ENCODE measurements at regions not wholly inside any gene's neighbourhood (a gene's known extent, or its start where the extent isn't known, plus 50 kb on each side); places are given as distances from the start of the nearest gene placed in this dataset.
A peak's percentile ranks its signal among the peaks of the same experiment; 100 is the strongest.

GRCh38 chr1:235925016-235925415 is 58.3 kb upstream of the LYST start:
- TF ChIP-seq POLR2AphosphoS5 (IDR thresholded peaks at IDR 0.05; ENCODE audit: low read depth, low read length) (no peak), POLR2A (IDR thresholded peaks at IDR 0.05; ENCODE audit: low read depth, low read length) (no peak), TAF1 (IDR thresholded peaks at IDR 0.05; ENCODE audit: borderline replicate concordance, low read depth, low read length) (no peak)
- FAIRE-seq: no peak
- DNase-seq (ENCODE audit: insufficient read length): no peak

GRCh38 chr1:235923466-235924021 is 56.8 kb upstream of the LYST start:
- peak; percentile 67 for FAIRE-seq
- TF ChIP-seq TAF1 (IDR thresholded peaks at IDR 0.05; ENCODE audit: borderline replicate concordance, low read depth, low read length) (no peak), POLR2A (IDR thresholded peaks at IDR 0.05; ENCODE audit: low read depth, low read length) (no peak), POLR2AphosphoS5 (IDR thresholded peaks at IDR 0.05; ENCODE audit: low read depth, low read length) (no peak)
- no peak for DNase-seq (ENCODE audit: insufficient read length)

DNA sequence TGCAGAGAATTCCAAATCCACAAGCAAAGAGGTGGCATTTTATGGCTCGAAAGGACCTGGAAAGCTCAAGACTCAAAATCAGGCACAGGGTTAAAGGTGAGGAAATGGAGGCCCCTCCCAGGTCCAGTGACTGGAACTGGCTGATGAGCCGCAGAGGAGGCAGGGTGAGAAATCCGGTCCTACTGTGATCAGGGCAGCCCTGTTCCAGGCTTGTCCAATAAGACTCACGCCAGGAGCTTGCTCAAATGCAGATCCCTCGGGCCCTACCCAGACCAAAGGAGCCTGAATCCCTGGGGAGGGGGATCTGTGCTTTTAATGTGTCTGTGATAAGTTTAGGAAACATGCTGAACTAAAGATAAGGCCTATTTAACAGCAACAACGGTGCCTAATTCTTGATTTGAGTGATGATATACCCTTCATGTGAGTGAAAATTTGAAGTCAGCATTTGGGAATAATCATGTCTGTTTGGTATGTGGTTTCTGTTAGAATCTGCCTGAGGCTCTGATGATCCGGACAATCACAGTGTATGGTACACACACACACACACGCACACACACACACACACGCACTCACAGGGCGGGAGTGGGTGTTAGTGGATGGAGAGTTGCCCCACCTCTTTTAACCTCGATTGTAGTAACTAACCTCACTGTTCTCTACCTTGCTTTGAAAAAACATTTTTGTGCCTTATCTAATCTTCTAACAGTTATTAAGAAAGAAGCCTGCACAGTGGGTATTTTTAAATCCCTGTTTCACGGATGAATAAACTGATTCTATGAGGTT is 54.1 kb upstream of the LYST start:
- TF ChIP-seq POLR2A (IDR thresholded peaks at IDR 0.05; ENCODE audit: low read depth, low read length): no peak
- no peak for FAIRE-seq

GRCh38 chr1:235919833-235920441 is 53.2 kb upstream of the LYST start:
- TF ChIP-seq TAF1 (IDR thresholded peaks at IDR 0.05; ENCODE audit: borderline replicate concordance, low read depth, low read length): no peak
- no peak for TF ChIP-seq POLR2AphosphoS5 (IDR thresholded peaks at IDR 0.05; ENCODE audit: low read depth, low read length)
- TF ChIP-seq POLR2A (IDR thresholded peaks at IDR 0.05; ENCODE audit: low read depth, low read length): no peak
- DNase-seq (ENCODE audit: insufficient read length): no peak
- no peak for FAIRE-seq

More for the DNA sequence above, 54.1 kb upstream of the LYST start:
- DNase-seq (ENCODE audit: insufficient read length): no peak

DNA sequence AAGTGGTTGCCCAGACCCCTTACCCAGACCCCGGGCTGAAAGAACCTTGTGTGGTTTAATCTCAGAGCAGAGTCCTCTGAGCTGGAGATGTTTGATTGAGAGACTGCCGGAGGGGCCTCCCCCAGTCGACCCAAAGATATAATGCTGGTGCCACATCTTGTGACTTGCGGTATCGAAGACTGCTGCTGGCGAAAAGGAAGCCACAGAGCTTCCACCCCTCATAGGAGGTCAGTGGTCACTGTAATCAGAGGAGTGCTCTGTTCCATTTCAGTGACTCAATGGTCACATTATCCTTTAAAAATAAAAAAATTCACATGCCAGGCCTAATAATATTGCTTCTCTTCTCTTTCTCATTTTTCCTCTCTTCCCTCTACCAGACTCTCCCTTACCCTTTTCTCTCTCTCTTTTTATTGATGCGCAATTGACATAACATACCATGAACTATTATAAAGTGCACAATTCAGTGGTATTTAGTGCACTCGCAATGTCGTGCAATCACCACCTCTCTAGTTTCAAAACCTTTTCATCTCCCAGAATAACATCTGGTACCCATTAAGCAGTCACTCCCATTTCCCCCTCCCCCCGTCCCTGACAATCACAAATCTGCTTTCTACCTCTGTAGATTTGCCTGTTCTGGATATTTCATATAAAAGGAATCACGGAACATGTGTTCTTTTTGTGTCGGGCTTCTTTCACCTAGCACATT is 52.6 kb upstream of the LYST start:
- no peak for DNase-seq (ENCODE audit: insufficient read length)
- no peak for FAIRE-seq
- TF ChIP-seq POLR2AphosphoS5 (IDR thresholded peaks at IDR 0.05; ENCODE audit: low read depth, low read length): no peak
- no peak for TF ChIP-seq TAF1 (IDR thresholded peaks at IDR 0.05; ENCODE audit: borderline replicate concordance, low read depth, low read length)
- no peak for TF ChIP-seq POLR2A (IDR thresholded peaks at IDR 0.05; ENCODE audit: low read depth, low read length)

DNA sequence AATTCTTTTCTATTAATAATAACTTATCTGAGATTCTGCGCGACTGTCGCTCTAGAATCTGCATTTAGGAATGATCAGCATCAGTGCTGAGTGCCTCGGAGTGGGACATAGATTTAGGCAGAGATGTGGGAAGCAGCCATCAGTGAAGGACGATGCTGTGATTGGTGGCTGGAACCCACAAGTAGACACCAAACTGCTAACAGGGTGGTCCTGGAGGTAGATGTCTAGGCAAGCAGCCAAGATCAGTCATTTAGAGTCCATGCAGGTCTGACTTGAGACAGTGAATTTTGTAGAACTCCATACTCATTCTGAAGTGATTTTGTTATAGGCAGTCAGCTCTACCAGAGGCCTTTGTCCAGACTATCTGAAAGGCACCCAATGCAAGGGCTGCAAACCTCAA is 51.8 kb upstream of the LYST start:
- DNase-seq (ENCODE audit: insufficient read length) (no peak), FAIRE-seq (no peak)
- TF ChIP-seq POLR2AphosphoS5 (IDR thresholded peaks at IDR 0.05; ENCODE audit: low read depth, low read length): no peak
- TF ChIP-seq POLR2A (IDR thresholded peaks at IDR 0.05; ENCODE audit: low read depth, low read length): no peak
- TF ChIP-seq TAF1 (IDR thresholded peaks at IDR 0.05; ENCODE audit: borderline replicate concordance, low read depth, low read length): no peak

- TF ChIP-seq POLR2AphosphoS5 (IDR thresholded peaks at IDR 0.05; ENCODE audit: low read depth, low read length): no peak
- TF ChIP-seq TAF1 (IDR thresholded peaks at IDR 0.05; ENCODE audit: borderline replicate concordance, low read depth, low read length): no peak
- no peak for TF ChIP-seq POLR2A (IDR thresholded peaks at IDR 0.05; ENCODE audit: low read depth, low read length)
- FAIRE-seq: no peak
- no peak for DNase-seq (ENCODE audit: insufficient read length)
Observed at GRCh38 chr1:235918032-235918431, 51.3 kb upstream of the LYST start.

DNA sequence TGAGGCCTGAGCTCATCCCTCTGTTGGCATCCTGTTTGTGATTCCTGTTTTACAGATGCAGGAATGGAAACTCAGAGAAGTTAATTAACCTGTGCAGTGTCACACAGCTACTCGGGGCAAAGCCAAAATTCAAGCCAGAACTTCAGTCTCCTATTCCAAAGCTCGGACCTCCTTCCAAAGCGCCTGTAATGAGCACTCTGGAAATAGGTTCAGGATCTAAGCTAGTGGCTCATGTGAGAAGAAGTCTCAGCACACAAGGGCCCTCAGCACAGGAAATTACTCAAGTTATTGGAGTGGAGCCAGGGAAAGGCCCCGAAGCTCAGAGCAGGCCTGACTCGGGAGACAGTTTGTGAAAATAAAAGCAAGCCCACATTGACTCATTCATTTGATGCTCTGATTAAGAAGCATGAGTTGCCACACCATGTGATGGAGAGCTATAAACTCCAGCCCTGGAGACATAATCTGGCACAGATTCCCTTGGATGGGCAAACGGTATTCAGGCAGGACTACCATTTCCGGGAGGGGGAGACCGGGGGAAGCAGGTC is 50.6 kb upstream of the LYST start:
- DNase-seq (ENCODE audit: insufficient read length) (no peak), FAIRE-seq (peak; percentile 81)
- TF ChIP-seq POLR2A (IDR thresholded peaks at IDR 0.05; ENCODE audit: low read depth, low read length): no peak
- no peak for TF ChIP-seq TAF1 (IDR thresholded peaks at IDR 0.05; ENCODE audit: borderline replicate concordance, low read depth, low read length)
- no peak for TF ChIP-seq POLR2AphosphoS5 (IDR thresholded peaks at IDR 0.05; ENCODE audit: low read depth, low read length)
